Left cardiac atrium (tissue), 4 donors: ENCODE measurements at regions not wholly inside any gene's neighbourhood (a gene's known extent, or its start where the extent isn't known, plus 50 kb on each side); places are given as distances from the start of the nearest gene placed in this dataset.
"Not testable (repeated sequence)": the region's sequence is repeated elsewhere in the genome, so short reads cannot be mapped to it uniquely, and the experiment has no call there.

Experiments used
- ATAC-seq, 2 donors: fragments of 200-7000 bp; cut with Tn5 transposase; one replicate each; pipeline ENCODE4 v1.9.1; 2020; ENCODE audit warnings: mild to moderate bottlenecking in 2 of 2, moderate library complexity in 2 of 2
- DNase-seq: peaks from one replicate; pipeline ENCODE4 v3.0.0-alpha.2; 2020
- intact Hi-C, 2 donors: fragments of 100-400 bp; cut with DNase I; formaldehyde crosslinking; loops; one replicate each; pipeline versions ENCODE4 v1.14.1 to v1.15.1; 2022 to 2023
- donor health status: DM: no; HTN: yes; CAD: no.
- donor health status: DM: no; HTN: yes; CAD: no; lungs with severe emphysema.
- donor health status: DM: yes; HTN: yes; CAD: no.
- donor health status: Dilated cardiomyopathy.

DNA sequence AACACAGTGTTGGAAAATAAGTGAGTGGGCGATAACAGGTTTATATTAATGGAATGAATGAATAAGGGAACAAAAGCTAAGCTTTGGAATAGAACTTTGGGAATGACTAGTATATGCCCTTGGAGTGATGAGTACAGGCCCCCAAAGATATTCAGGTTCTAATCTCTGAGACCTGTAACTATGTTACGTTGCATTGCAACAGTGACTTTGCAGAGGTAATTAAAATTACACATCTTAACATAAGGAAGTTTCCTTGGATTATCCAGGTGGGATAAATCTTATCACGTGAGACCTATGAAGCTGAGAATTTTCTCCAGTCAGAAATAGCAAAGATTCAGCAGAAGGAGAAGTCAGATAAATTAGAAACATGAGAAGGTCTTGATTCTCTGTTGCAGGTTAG lies 661.5 kb upstream of the LINC00305 start:
- DNase-seq (no peak), ATAC-seq (no peak)

GRCh38 chr18:64809801-64810200 lies 660.9 kb upstream of the LINC00305 start:
- intact Hi-C loops = no loop called here
- DNase-seq (no peak), ATAC-seq (no peak)

More for the DNA sequence above, 661.5 kb upstream of the LINC00305 start:
- intact Hi-C loops = no loop called here

GRCh38 chr18:64807560-64807959 lies 658.7 kb upstream of the LINC00305 start:
- intact Hi-C loops = no loop called here
- no peak for DNase-seq
- ATAC-seq = no peak

DNA sequence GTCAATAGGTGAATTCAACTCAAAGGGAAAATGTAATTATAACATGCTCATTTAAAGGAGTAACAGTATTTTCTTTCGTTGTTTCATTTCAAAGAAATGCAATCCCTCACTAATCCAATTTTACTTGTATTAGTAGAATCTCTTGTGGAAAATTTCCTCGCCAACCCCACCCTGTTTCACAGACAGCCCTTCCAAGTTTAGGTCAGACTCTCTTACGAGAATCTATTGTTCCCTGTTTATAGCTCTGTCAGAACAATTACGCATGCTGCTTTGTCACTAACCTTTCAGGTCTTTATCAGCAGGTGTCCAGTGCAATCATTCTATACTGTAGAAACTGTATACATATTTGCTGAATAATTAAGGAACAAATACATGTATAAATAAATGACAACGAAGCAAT lies 657.8 kb upstream of the LINC00305 start:
- DNase-seq (no peak), ATAC-seq (no peak)
- intact Hi-C loops = no loop called here

DNA sequence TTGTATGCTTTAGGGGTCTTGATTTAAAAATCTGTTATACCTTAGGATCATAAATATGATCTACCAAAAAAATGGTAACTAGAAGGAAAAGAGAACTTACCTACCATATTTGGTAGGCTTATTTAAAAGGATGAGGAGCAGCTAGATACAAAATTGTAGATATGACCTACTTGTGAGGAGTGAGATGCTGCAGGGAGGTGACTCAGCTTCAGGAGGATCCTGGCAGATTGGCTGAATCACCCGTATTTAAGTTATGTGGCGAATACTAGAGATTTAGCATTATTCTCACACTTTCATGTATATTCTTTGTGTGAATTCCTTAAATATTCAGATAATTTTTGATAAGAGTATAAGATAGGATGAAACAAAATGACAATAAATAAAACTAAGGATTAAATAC lies 657.3 kb upstream of the LINC00305 start:
- no peak for ATAC-seq
- no peak for DNase-seq
- intact Hi-C loops = no loop called here

DNA sequence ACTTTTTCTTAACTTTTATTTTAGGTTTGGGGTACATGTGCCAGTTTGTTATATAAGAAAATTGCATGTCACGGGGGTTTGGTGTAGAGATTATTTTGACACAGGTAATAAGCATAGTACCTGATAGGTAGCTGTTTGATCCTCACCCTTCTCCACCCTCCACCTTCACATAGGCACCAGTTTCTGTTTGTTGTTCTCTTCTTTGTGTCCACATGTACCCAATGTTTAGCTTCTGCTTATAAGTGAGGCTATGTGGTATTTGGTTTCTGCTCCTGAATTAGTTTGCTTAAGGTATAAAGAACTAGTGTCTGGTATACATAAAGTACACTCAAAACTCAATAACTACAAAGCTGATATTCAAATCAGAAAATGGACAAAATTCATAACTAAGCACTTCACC lies 654.6 kb upstream of the LINC00305 start:
- ATAC-seq (no peak), DNase-seq (no peak)
- intact Hi-C loops = no loop called here

- ATAC-seq = no peak
- intact Hi-C loops = no loop called here
- DNase-seq = no peak
Observed at GRCh38 chr18:64800151-64800550, 651.3 kb upstream of the LINC00305 start.

GRCh38 chr18:64799376-64799775 lies 650.5 kb upstream of the LINC00305 start:
- no peak for ATAC-seq
- intact Hi-C loops = no loop called here
- DNase-seq = no peak

GRCh38 chr18:64791236-64791635 lies 642.3 kb upstream of the LINC00305 start:
- no peak for DNase-seq
- intact Hi-C loops = no loop called here
- ATAC-seq = no peak

- DNase-seq (no peak), ATAC-seq (no peak)
- intact Hi-C loops = no loop called here
Observed at GRCh38 chr18:64785686-64786085, 636.8 kb upstream of the LINC00305 start.

GRCh38 chr18:64777556-64777955 lies 628.7 kb upstream of the LINC00305 start:
- intact Hi-C loops = no loop called here
- DNase-seq = no peak
- ATAC-seq = no peak

DNA sequence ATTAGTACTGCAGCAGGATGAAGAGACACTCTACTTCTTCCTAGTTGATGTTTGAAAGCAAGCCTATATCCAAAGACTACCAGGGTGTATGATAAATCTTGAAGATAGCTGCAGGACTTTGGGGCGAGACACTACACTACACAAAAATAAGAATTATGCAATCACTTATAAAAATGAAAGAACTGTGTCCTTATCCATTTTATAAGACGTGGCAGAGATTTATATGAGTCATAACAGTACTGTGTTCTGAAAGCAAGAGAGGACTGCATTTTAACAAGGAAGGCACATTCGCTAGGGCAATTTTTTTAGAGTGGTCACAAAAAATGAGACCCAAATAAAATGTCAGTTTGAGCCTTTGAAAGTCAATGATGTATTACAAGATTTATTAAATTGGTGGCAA lies 617.0 kb upstream of the LINC00305 start:
- intact Hi-C loops = no loop called here
- DNase-seq (no peak), ATAC-seq (no peak)

- intact Hi-C loops = no loop called here
- no peak for ATAC-seq
- DNase-seq = no peak
Observed at GRCh38 chr18:64752707-64753106, 603.8 kb upstream of the LINC00305 start.

GRCh38 chr18:64749884-64750283 lies 601.0 kb upstream of the LINC00305 start:
- DNase-seq = no peak
- no peak for ATAC-seq
- intact Hi-C loops = no loop called here

GRCh38 chr18:64747803-64748202 lies 598.9 kb upstream of the LINC00305 start:
- intact Hi-C loops = no loop called here
- no peak for DNase-seq
- ATAC-seq = no peak

DNA sequence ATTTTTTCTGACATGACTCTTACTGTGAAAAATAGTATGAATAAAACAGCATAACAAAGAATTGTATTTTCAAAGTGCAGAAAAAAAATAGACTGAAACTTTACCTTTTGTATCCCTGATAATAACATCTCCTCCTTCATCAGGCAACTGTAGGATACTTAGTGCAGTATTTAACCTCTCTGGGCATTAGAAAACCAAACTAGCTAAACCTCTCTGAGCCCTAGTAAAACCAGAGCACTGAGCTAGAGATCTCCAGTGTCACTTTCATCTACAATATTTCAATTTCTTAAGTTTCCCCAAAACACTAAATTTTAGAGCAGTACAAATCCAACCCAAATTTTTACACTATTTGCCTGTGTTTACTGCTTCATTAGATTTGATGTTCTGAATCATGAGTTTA lies 594.0 kb upstream of the LINC00305 start:
- ATAC-seq (no peak), DNase-seq (no peak)
- intact Hi-C loops = no loop called here

DNA sequence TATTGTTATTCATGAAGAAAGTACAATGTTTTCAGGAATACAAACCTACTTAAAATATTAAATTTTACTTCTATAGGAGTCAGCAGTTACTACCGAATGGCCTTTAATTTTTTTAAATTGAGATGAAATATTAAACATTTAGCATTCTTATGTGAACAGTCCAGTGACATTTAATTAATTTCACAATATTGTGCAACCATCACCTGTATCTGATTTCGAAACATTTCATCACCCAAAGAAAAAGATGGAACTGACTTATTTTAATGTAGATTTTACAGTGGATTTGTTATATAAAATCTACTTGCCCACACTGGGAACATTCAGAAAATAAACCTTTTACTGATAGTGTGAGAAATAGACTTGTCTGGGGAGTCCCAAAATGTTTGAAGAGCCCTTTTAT lies 585.2 kb upstream of the LINC00305 start:
- DNase-seq (no peak), ATAC-seq (no peak)
- intact Hi-C loops = no loop called here

DNA sequence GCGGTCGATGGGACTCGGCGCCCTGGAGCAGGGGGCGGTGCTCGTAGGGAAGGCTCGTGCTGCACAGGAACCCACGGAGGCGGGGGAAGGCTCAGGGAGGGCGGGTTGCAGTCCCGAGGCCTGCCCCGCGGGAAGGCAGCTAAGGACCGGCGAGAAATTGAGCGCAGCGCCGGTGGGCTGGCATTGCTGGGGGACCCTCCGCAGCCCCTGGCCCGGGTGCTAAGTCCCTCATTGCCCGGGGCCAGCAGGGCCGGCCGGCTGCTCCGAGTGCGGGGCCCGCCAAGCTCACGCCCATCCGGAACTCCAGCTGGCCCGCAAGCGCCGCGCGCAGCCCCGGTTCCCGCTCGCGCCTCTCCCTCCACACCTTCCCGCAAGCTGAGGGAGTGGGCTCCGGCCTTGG lies 576.8 kb upstream of the LINC00305 start:
- DNase-seq, ATAC-seq, intact Hi-C loops: not testable (repeated sequence)

GRCh38 chr18:64720781-64721464 lies 572.0 kb upstream of the LINC00305 start:
- intact Hi-C loops = no loop called here
- no peak for DNase-seq
- ATAC-seq = no peak

DNA sequence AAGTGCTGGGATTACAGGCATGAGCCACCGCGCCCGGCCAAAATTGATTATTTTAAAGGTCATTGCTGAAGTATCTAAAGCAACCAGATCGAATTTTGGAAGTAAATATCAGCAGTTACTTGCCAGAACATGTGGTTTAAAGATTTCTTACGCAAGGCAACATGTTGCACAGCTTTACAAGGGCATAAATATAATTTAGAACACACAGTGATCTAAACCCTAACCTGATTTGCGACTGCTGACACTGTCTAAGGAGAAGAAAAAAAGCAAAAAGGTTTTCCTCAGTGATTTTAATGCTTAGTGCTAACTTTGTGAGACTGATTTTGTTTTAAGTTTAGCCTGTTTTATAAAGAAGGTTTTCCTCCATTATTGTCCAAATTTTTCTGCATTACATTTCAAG lies 569.9 kb upstream of the LINC00305 start:
- intact Hi-C loops = no loop called here
- ATAC-seq (no peak), DNase-seq (no peak)

GRCh38 chr18:64717026-64717425 lies 568.1 kb upstream of the LINC00305 start:
- DNase-seq (no peak), ATAC-seq (no peak)
- intact Hi-C loops = no loop called here

GRCh38 chr18:64714086-64714485 lies 565.2 kb upstream of the LINC00305 start:
- ATAC-seq = no peak
- no peak for DNase-seq
- intact Hi-C loops = no loop called here
